GM12874 (cell line): ENCODE measurements at regions not wholly inside any gene's neighbourhood (a gene's known extent, or its start where the extent isn't known, plus 50 kb on each side); places are given as distances from the start of the nearest gene placed in this dataset.

Experiments
- CTCF ChIP-seq: IDR thresholded peaks from 2 replicates; pipeline ENCODE4 v1.5.1; 2011; ENCODE audit warnings: low read depth, mild to moderate bottlenecking, control low read depth, low read length, moderate library complexity; ENCODE audit not compliant: insufficient read depth

- TF ChIP-seq CTCF, result no peak
These were observed 273.1 kb downstream of the NSG2 start for GRCh38 chr5:174318578-174318977.

GRCh38 chr5:174319551-174319950 lies 274.0 kb downstream of the NSG2 start:
- no peak for TF ChIP-seq CTCF

- TF ChIP-seq CTCF, result no peak
These were observed 274.5 kb downstream of the NSG2 start for GRCh38 chr5:174320051-174320450.

GRCh38 chr5:174323878-174324281 lies 278.4 kb downstream of the NSG2 start:
- TF ChIP-seq CTCF, result no peak

- TF ChIP-seq CTCF, result no peak
These were observed 279.2 kb downstream of the NSG2 start for GRCh38 chr5:174324680-174325079.

- TF ChIP-seq CTCF, result no peak
These were observed 279.9 kb downstream of the NSG2 start for GRCh38 chr5:174325431-174325830.

GRCh38 chr5:174325961-174326360 lies 280.5 kb downstream of the NSG2 start:
- no peak for TF ChIP-seq CTCF

- TF ChIP-seq CTCF, result no peak
These were observed 280.9 kb downstream of the NSG2 start for GRCh38 chr5:174326372-174326771.
